K562 (cell line): ENCODE measurements at regions not wholly inside any gene's neighbourhood (a gene's known extent, or its start where the extent isn't known, plus 50 kb on each side); places are given as distances from the start of the nearest gene placed in this dataset.

Experiments
- ATAC-seq: fragments of 200-7000 bp; cut with Tn5 transposase; 3 replicates; pipeline ENCODE4 v1.9.1; 2020; ENCODE audit warnings: moderate library complexity
- BruUV-seq: library from RNA; stranded (reverse); fragments of 400-500 nt; replicated peaks from 2 replicates; lab custom pipeline; 2021; lab: Mats Ljungman, UMichigan
- CTCF ChIA-PET: fragments of 300-600 bp; formaldehyde crosslinking; extraction: SDS; loops from one replicate; lab custom pipeline; 2021; ENCODE audit warnings: low intra/inter-chr PET ratio; lab: Yijun Ruan, JAX
- POLR2A ChIA-PET: fragments of 300-600, 350-650 bp; sonication (Branson Sonifier 250); formaldehyde crosslinking; extraction: SDS; loops from one replicate; lab custom pipeline; 2021; ENCODE audit warnings: antibody characterized with exemption, inconsistent platforms; lab: Yijun Ruan, JAX
- DNase-seq, 4 experiments: peaks; one replicate each; pipeline versions ENCODE4 v3.0.0 to v3.0.0-alpha.2; 2011 to 2018; ENCODE audit warnings: low spot score in 3 of 4, mixed read lengths in 3 of 4; ENCODE audit errors: extremely low read depth in 1 of 4
- FAIRE-seq: peaks from 2 replicates; lab custom pipeline; 2011; peaks lifted over from hg19 to GRCh38; lab: Jason Lieb, UNC
- H2AFZ ChIP-seq: 2 replicates; pipeline ENCODE4 v1.6.0; 2011; ENCODE audit warnings: low read depth, low read length, control low read depth, inconsistent platforms
- H3K27ac ChIP-seq: fragments of 200-600 bp; 3 replicates; pipeline ENCODE4 v1.8.0; 2011; ENCODE audit warnings: low read depth, mild to moderate bottlenecking, control low read depth, inconsistent platforms, low read length, moderate library complexity, mixed read lengths; ENCODE audit errors: extremely low read depth
- H3K27me3 ChIP-seq, 2 experiments: fragments of 300-600 bp in 1 of 2; 2 replicates in 1 of 2; 3 replicates in 1 of 2; pipeline versions ENCODE4 v1.6.0 to v1.8.0; 2011; ENCODE audit warnings: inconsistent platforms in 2 of 2, low read length in 2 of 2, mild to moderate bottlenecking in 1 of 2, mixed read lengths in 1 of 2, moderate library complexity in 1 of 2; ENCODE audit not compliant: control insufficient read depth in 2 of 2, insufficient read depth in 2 of 2
- H3K36me3 ChIP-seq: fragments of 300-600 bp; 3 replicates; pipeline ENCODE4 v1.8.0; 2011; ENCODE audit warnings: mild to moderate bottlenecking, low read length, inconsistent platforms; ENCODE audit not compliant: control insufficient read depth, insufficient read depth
- H3K4me1 ChIP-seq, 2 experiments: fragments of 200-600 bp in 1 of 2; replicated peaks in 1 of 2; 2 replicates in 1 of 2; 3 replicates in 1 of 2; pipeline versions ENCODE4 v1.5.1 to v1.8.0; 2011; ENCODE audit warnings: inconsistent platforms in 2 of 2, low read length in 2 of 2, mild to moderate bottlenecking in 1 of 2, mixed read lengths in 1 of 2, moderate library complexity in 1 of 2; ENCODE audit not compliant: control insufficient read depth in 2 of 2, insufficient read depth in 2 of 2
- H3K4me2 ChIP-seq: 2 replicates; pipeline ENCODE4 v1.6.1; 2011; ENCODE audit warnings: low read length, control low read depth, inconsistent platforms, mixed read lengths; ENCODE audit not compliant: insufficient read depth
- H3K4me3 ChIP-seq: fragments of 200-600 bp; sonication (generic), shearing (Covaris generic); 2 replicates; pipeline ENCODE4 v1.5.1; 2016; ENCODE audit warnings: control low read depth, inconsistent platforms
- H3K79me2 ChIP-seq: fragments of 200-600 bp; 3 replicates; pipeline ENCODE4 v1.8.0; 2011; ENCODE audit warnings: low read length, inconsistent platforms; ENCODE audit not compliant: control insufficient read depth, insufficient read depth
- H3K9ac ChIP-seq, 2 experiments: 2 replicates each; pipeline versions ENCODE4 v1.6.0 to v1.6.1; 2011; ENCODE audit warnings: low read depth in 2 of 2, low read length in 2 of 2, control low read depth in 1 of 2, inconsistent platforms in 1 of 2, mild to moderate bottlenecking in 1 of 2, mixed read lengths in 1 of 2; ENCODE audit not compliant: insufficient read depth in 1 of 2
- H3K9me1 ChIP-seq: one replicate; pipeline ENCODE4 v1.6.0; 2011; ENCODE audit warnings: inconsistent platforms, mild to moderate bottlenecking, low read length, moderate library complexity; ENCODE audit not compliant: control insufficient read depth, insufficient read depth
- H3K9me3 ChIP-seq: replicated peaks from 2 replicates; pipeline ENCODE4 v1.5.1; 2011; ENCODE audit warnings: low read depth, low read length, inconsistent platforms; ENCODE audit not compliant: control insufficient read depth, insufficient read depth
- H4K20me1 ChIP-seq: replicated peaks from 2 replicates; pipeline ENCODE4 v1.6.1; 2011; ENCODE audit warnings: low read length, inconsistent platforms, mixed read lengths; ENCODE audit not compliant: control insufficient read depth, insufficient read depth
- BRF1 ChIP-seq: IDR thresholded peaks from 3 replicates; pipeline ENCODE4 v1.6.1; 2011; ENCODE audit warnings: borderline replicate concordance, mild to moderate bottlenecking; ENCODE audit not compliant: insufficient read length; ENCODE audit errors: extremely low read depth
- C11orf30 ChIP-seq: fragments of 450-650 bp; IDR thresholded peaks from 2 replicates; pipeline ENCODE4 v1.6.1; 2016; ENCODE audit warnings: low read depth, mild to moderate bottlenecking
- DEAF1 ChIP-seq: fragments of 450-650 bp; formaldehyde crosslinking; IDR thresholded peaks from 2 replicates; pipeline ENCODE4 v1.4.0; 2020; ENCODE audit warnings: mild to moderate bottlenecking, moderate library complexity
- KAT2B ChIP-seq: IDR thresholded peaks from one replicate; pipeline ENCODE4 v1.6.1; 2012; ENCODE audit warnings: low read depth, mild to moderate bottlenecking, control low read depth, inconsistent platforms, low read length, moderate library complexity
- MED1 ChIP-seq: sonication (generic); formaldehyde crosslinking; IDR thresholded peaks from 2 replicates; pipeline ENCODE4 v1.8.1; 2023; ENCODE audit warnings: missing genetic modification reagents, borderline replicate concordance
- RAD21 ChIP-seq, 2 experiments: fragments of 250-450 bp in 1 of 2; fragments of 450-650 bp in 1 of 2; sonication (Bioruptor Pico) in 1 of 2; formaldehyde crosslinking in 1 of 2; IDR thresholded peaks in 1 of 2; conservative IDR thresholded peaks in 1 of 2; 2 replicates each; pipeline versions ENCODE4 v1.4.0 to v1.8.0; 2020 to 2022; ENCODE audit warnings: mild to moderate bottlenecking in 2 of 2, moderate library complexity in 1 of 2
- WGBS: fragments of 100-300 bp; shearing (Covaris generic); methylation state at CpG from one replicate; pipeline ENCODE4 v1.1.6; 2016; ENCODE audit warnings: low coverage, mixed read lengths; ENCODE audit not compliant: insufficient coverage; ENCODE audit errors: missing lambda C conversion rate; 5-methylcytosine and 5-hydroxymethylcytosine counted together
- in situ Hi-C: fragments of 300-500 bp; cut with MboI; formaldehyde crosslinking; loops from 4 replicates; pipeline ENCODE4 v1.15.0; 2018; ENCODE audit warnings: inconsistent platforms, mixed read lengths
- intact Hi-C: fragments of 100-400 bp; cut with micrococcal nuclease; formaldehyde crosslinking; loops from 2 replicates; pipeline ENCODE4 v1.14.2; 2022
- TF ChIP-seq, protein P1 (sequence below): sonication (generic); formaldehyde crosslinking; IDR thresholded peaks from 2 replicates; pipeline ENCODE4 v1.5.0; 2020; ENCODE audit warnings: missing genetic modification reagents

- 60% methylated on average over 3 of the region's 3 CpGs for WGBS
Measured at GRCh38 chr4:32106767-32107166, 1386.6 kb downstream of the PCDH7 start.

More at GRCh38 chr4:32106767-32107166, 1386.6 kb downstream of the PCDH7 start:
- ChIA-PET POLR2A (no interaction called here), CTCF (no interaction called here)
- Histone ChIP-seq H3K9me3 (no peaks in the 10 kb centered on the region), H4K20me1 (no peaks in the 10 kb centered on the region), H3K9me1 (no peaks in the 10 kb centered on the region), H3K4me3 (no peak overlapping the region), H3K4me1 (no peaks in the 10 kb centered on the region), H3K79me2 (no peaks in the 10 kb centered on the region), H3K4me2 (no peak overlapping the region), H3K27ac (no peak overlapping the region), H3K27me3 (no peaks in the 10 kb centered on the region), H3K9ac (no peak overlapping the region), H3K36me3 (no peaks in the 10 kb centered on the region), H2AFZ (no peak overlapping the region)
- intact Hi-C loops (loop anchor here (10.0 kb wide), 1 partner anchor 102 kb away; no protein-coding TSS in a partner anchor), in situ Hi-C loops (no loop called here)
- ATAC-seq (no peak), DNase-seq (no peak), FAIRE-seq (no peak)
- no TSS peak for BruUV-seq
- no peak for TF ChIP-seq C11orf30
- TF ChIP-seq RAD21 (CRISPR knock-in tag; conservative IDR thresholded peaks at IDR 0.05 in 1 of 2, IDR thresholded peaks at IDR 0.05 in 1 of 2), result no peak
- no peak for TF ChIP-seq MED1
- TF ChIP-seq BRF1, result no peak
- TF ChIP-seq DEAF1, result no peak
- no peak for TF ChIP-seq KAT2B
- TF ChIP-seq, protein P1, sequence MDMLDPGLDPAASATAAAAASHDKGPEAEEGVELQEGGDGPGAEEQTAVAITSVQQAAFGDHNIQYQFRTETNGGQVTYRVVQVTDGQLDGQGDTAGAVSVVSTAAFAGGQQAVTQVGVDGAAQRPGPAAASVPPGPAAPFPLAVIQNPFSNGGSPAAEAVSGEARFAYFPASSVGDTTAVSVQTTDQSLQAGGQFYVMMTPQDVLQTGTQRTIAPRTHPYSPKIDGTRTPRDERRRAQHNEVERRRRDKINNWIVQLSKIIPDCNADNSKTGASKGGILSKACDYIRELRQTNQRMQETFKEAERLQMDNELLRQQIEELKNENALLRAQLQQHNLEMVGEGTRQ, result no peak
